Upper lobe of left lung (tissue), 6 donors: ENCODE measurements at regions not wholly inside any gene's neighbourhood (a gene's known extent, or its start where the extent isn't known, plus 50 kb on each side); places are given as distances from the start of the nearest gene placed in this dataset.
A peak's percentile ranks its signal among the peaks of the same experiment; 100 is the strongest.

Experiments used
- ATAC-seq, 2 donors: fragments of 200-7000 bp; cut with Tn5 transposase; one replicate each; pipeline ENCODE4 v1.9.1; 2022; ENCODE audit warnings: mild to moderate bottlenecking in 2 of 2, moderate library complexity in 2 of 2; ENCODE audit not compliant: low FRiP score in 2 of 2
- DNase-seq, 2 donors: peaks; one replicate each; pipeline ENCODE4 v3.0.0-alpha.2; 2019 to 2020
- H3K27ac ChIP-seq, 4 donors: fragments of 200-600 bp; sonication (generic); one replicate each; pipeline ENCODE4 v1.5.1; 2016 to 2019
- H3K27me3 ChIP-seq, 4 donors: fragments of 200-600 bp; sonication (generic); one replicate each; pipeline ENCODE4 v1.5.1; 2017 to 2019
- H3K36me3 ChIP-seq, 4 donors: fragments of 200-600 bp; sonication (generic); one replicate each; pipeline ENCODE4 v1.5.1; 2016 to 2019
- H3K4me1 ChIP-seq, 4 donors: fragments of 200-600 bp; sonication (generic); one replicate each; pipeline ENCODE4 v1.5.1; 2018 to 2019
- H3K4me3 ChIP-seq, 4 donors: fragments of 200-600 bp; sonication (generic); one replicate each; pipeline ENCODE4 v1.5.1; 2017 to 2019; ENCODE audit warnings: mild to moderate bottlenecking in 2 of 4, moderate library complexity in 1 of 4
- H3K9me3 ChIP-seq, 4 donors: fragments of 200-600 bp; sonication (generic); one replicate each; pipeline ENCODE4 v1.5.1; 2018 to 2019
- CTCF ChIP-seq, 6 experiments: fragments of 450-650 bp in 4 of 6; fragments of 200-600 bp in 2 of 6; sonication (generic) in 2 of 6; IDR thresholded peaks; one replicate each; pipeline ENCODE4 v1.5.1; 2016 to 2019; ENCODE audit warnings: antibody characterized with exemption in 6 of 6
- EP300 ChIP-seq, 4 donors: sonication (generic); formaldehyde crosslinking; IDR thresholded peaks; one replicate each; pipeline ENCODE4 v1.5.1; 2017; ENCODE audit warnings: antibody characterized with exemption in 4 of 4, control low read depth in 2 of 4
- POLR2A ChIP-seq, 4 donors: fragments of 450-650 bp; IDR thresholded peaks; one replicate each; pipeline ENCODE4 v1.5.1; 2016 to 2017; ENCODE audit warnings: antibody characterized with exemption in 4 of 4, mild to moderate bottlenecking in 2 of 4
- POLR2AphosphoS5 ChIP-seq, 2 donors: sonication (generic); formaldehyde crosslinking; IDR thresholded peaks; one replicate each; pipeline ENCODE4 v1.5.1; 2017; ENCODE audit warnings: antibody characterized with exemption in 2 of 2
- WGBS, 2 donors: methylation state at CpG; one replicate each; pipeline ENCODE4 v1.1.5; 2017 to 2018; 5-methylcytosine and 5-hydroxymethylcytosine counted together
- donor health status: DM: no; HTN: no; CAD: no; lungs with moderate emphysema.
- donor health status: DM: no; HTN: yes; CAD: no; lungs with severe emphysema.

- no peak for TF ChIP-seq EP300 (IDR thresholded peaks at IDR 0.05)
- no peak for TF ChIP-seq CTCF (IDR thresholded peaks at IDR 0.05)
- TF ChIP-seq POLR2A (IDR thresholded peaks at IDR 0.05): no peak
- no peak for TF ChIP-seq POLR2AphosphoS5 (IDR thresholded peaks at IDR 0.05)
- H3K27me3 ChIP-seq: no peaks in the 10 kb centered on the region
- H3K4me3 ChIP-seq: no peak overlapping the region
- H3K4me1 ChIP-seq: peaks cover 0 to 11% (median 8%) of the 10 kb centered on the region in 4 donors
- DNase-seq (no peak), ATAC-seq (no peak)
- no peak overlapping the region for H3K27ac ChIP-seq
- no peaks in the 10 kb centered on the region for H3K9me3 ChIP-seq
- H3K36me3 ChIP-seq: no peaks in the 10 kb centered on the region
- WGBS, 2 donors: 65 to 81% methylated on average over 5 of the region's 5 CpGs
Measured at GRCh38 chr6:139680819-139681218, 306.4 kb upstream of the CITED2 start.

DNA sequence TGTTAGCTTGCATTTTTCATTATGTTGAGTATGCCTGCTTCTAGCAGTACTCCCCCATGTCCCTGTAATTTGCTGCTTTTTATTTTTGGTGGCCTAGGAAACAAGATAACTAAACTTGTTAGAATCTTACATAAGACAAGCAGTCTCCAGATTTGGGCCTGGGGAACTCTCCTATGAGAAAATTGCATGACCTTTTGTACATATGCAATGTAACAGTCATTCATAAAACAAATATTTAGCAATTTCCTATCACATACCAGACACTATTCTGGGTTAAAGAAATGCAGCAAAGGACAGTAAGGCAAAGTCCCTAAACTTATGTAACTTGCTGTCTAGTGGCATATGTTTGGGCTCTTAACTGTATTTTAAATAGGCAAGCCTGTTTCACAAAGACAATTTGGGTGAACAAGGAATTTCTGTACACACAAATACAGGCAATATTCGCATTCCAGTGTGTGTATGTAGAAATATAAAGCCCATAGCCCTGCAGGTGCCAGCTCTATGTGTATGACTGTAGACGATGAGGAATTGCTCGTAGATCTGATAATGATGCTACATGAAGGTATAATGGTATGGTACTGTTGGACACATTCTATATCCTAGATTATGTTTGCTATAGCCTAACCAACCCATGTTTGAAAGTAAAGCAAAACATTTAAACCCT is 305.2 kb upstream of the CITED2 start:
- Histone ChIP-seq H3K27ac (peak overlapping the region in 1 of 4 donors; percentile 16), H3K9me3 (no peaks in the 10 kb centered on the region), H3K4me3 (no peak overlapping the region), H3K4me1 (peaks cover 0 to 11% (median 8%) of the 10 kb centered on the region in 4 donors), H3K27me3 (no peaks in the 10 kb centered on the region), H3K36me3 (no peaks in the 10 kb centered on the region)
- DNase-seq: no peak
- WGBS, 2 donors: 70 to 72% methylated on average over 3 of the region's 3 CpGs
- peak in 1 of 2 donors; percentile 43 for ATAC-seq
- TF ChIP-seq EP300 (IDR thresholded peaks at IDR 0.05) (peak in 1 of 4 donors; percentile 33), POLR2AphosphoS5 (IDR thresholded peaks at IDR 0.05) (no peak), CTCF (IDR thresholded peaks at IDR 0.05) (no peak), POLR2A (IDR thresholded peaks at IDR 0.05) (no peak)

GRCh38 chr6:139676718-139677117 is 302.3 kb upstream of the CITED2 start:
- ATAC-seq (no peak), DNase-seq (no peak)
- H3K4me1 ChIP-seq: peaks cover 0 to 11% (median 8%) of the 10 kb centered on the region in 4 donors
- no peak overlapping the region for H3K27ac ChIP-seq
- TF ChIP-seq EP300 (IDR thresholded peaks at IDR 0.05) (no peak), POLR2A (IDR thresholded peaks at IDR 0.05) (no peak), POLR2AphosphoS5 (IDR thresholded peaks at IDR 0.05) (no peak), CTCF (IDR thresholded peaks at IDR 0.05) (no peak)
- no peaks in the 10 kb centered on the region for H3K27me3 ChIP-seq
- H3K9me3 ChIP-seq: no peaks in the 10 kb centered on the region
- no peak overlapping the region for H3K4me3 ChIP-seq
- no peaks in the 10 kb centered on the region for H3K36me3 ChIP-seq

DNA sequence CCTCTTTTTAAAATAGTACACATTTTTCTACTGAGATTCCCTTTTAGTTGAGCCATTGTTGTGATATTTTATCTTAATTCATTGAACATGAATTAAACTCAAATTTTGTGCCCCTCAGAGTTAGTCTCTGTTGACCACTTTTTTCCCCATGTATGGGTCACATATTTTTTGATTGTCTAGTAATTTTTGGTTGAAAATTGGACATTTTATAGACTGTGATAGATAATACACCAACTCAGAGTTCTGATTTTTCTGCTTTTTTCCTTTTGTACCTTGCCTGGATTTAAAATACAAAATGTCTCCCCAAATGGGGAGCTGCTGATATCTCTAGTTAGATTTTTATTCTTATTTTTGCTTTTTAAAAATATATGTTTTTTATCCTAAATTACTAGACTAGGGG is 291.8 kb upstream of the CITED2 start:
- Histone ChIP-seq H3K4me3 (no peak overlapping the region), H3K4me1 (no peaks in the 10 kb centered on the region), H3K9me3 (peaks cover 0 to 4% (median 0%) of the 10 kb centered on the region in 4 donors), H3K27ac (no peak overlapping the region), H3K36me3 (no peaks in the 10 kb centered on the region), H3K27me3 (no peaks in the 10 kb centered on the region)
- ATAC-seq: no peak
- DNase-seq: no peak
- TF ChIP-seq POLR2A (IDR thresholded peaks at IDR 0.05) (no peak), EP300 (IDR thresholded peaks at IDR 0.05) (no peak), CTCF (IDR thresholded peaks at IDR 0.05) (no peak), POLR2AphosphoS5 (IDR thresholded peaks at IDR 0.05) (no peak)

- WGBS, 2 donors: 96 to 97% methylated on average over 1 of the region's 1 CpG
- TF ChIP-seq POLR2AphosphoS5 (IDR thresholded peaks at IDR 0.05) (no peak), POLR2A (IDR thresholded peaks at IDR 0.05) (no peak), CTCF (IDR thresholded peaks at IDR 0.05) (no peak), EP300 (IDR thresholded peaks at IDR 0.05) (no peak)
- H3K27ac ChIP-seq: no peak overlapping the region
- ATAC-seq: no peak
- H3K27me3 ChIP-seq: no peaks in the 10 kb centered on the region
- no peaks in the 10 kb centered on the region for H3K36me3 ChIP-seq
- peaks cover 0 to 4% (median 0%) of the 10 kb centered on the region in 4 donors for H3K9me3 ChIP-seq
- no peaks in the 10 kb centered on the region for H3K4me1 ChIP-seq
- H3K4me3 ChIP-seq: no peak overlapping the region
- DNase-seq: no peak
Measured at GRCh38 chr6:139663996-139664395, 289.5 kb upstream of the CITED2 start.
